WTC11 (cell line): ENCODE measurements at regions not wholly inside any gene's neighbourhood (a gene's known extent, or its start where the extent isn't known, plus 50 kb on each side); places are given as distances from the start of the nearest gene placed in this dataset.

Source experiments
- ATAC-seq: fragments of 200-7000 bp; cut with Tn5 transposase; 2 replicates; pipeline ENCODE4 v1.10.0; 2021; ENCODE audit warnings: mild to moderate bottlenecking, moderate library complexity
- CTCF ChIA-PET: fragments of 300-600 bp; sonication (Branson Sonifier 250); formaldehyde crosslinking; loops from one replicate; lab custom pipeline; 2021; ENCODE audit warnings: antibody characterized with exemption; lab: Charles Lee
- POLR2A ChIA-PET: fragments of 350-600 bp; sonication (Branson Sonifier 250); formaldehyde crosslinking; loops from one replicate; lab custom pipeline; 2021; ENCODE audit warnings: antibody characterized with exemption; lab: Charles Lee
- DNase-seq: peaks from one replicate; pipeline ENCODE4 v3.0.0; 2021; ENCODE audit warnings: low spot score
- H3K27ac Mint-ChIP-seq: 2 replicates; pipeline ENCODE4 v1.8.0; 2021; ENCODE audit warnings: mixed read lengths
- H3K27me3 Mint-ChIP-seq: 2 replicates; pipeline ENCODE4 v1.8.0; 2021; ENCODE audit warnings: low read depth, mild to moderate bottlenecking, moderate library complexity, mixed read lengths
- H3K36me3 Mint-ChIP-seq: 2 replicates; pipeline ENCODE4 v1.8.0; 2021; ENCODE audit warnings: mixed read lengths
- H3K4me1 Mint-ChIP-seq: 2 replicates; pipeline ENCODE4 v1.8.0; 2022; ENCODE audit warnings: mixed read lengths
- H3K4me3 Mint-ChIP-seq: 2 replicates; pipeline ENCODE4 v1.8.0; 2021; ENCODE audit warnings: mild to moderate bottlenecking, moderate library complexity, mixed read lengths
- H3K9me3 Mint-ChIP-seq: 2 replicates; pipeline ENCODE4 v1.8.0; 2021; ENCODE audit warnings: mixed read lengths
- GTF2I ChIP-seq: fragments of 250-450 bp; sonication (Bioruptor Pico); conservative IDR thresholded peaks from 2 replicates; pipeline ENCODE4 v1.4.0; 2021; ENCODE audit warnings: mild to moderate bottlenecking
- HMGA2 ChIP-seq: fragments of 250-450 bp; sonication (Bioruptor Pico); IDR thresholded peaks from 2 replicates; pipeline ENCODE4 v1.4.0; 2021; ENCODE audit warnings: mild to moderate bottlenecking, moderate library complexity
- KAT7 ChIP-seq: sonication (generic); formaldehyde crosslinking; IDR thresholded peaks from 2 replicates; pipeline ENCODE4 v1.8.1; 2023; ENCODE audit warnings: missing genetic modification reagents, mild to moderate bottlenecking, borderline replicate concordance
- NR2C2 ChIP-seq: sonication (generic); formaldehyde crosslinking; IDR thresholded peaks from 2 replicates; pipeline ENCODE4 v1.8.0; 2022; ENCODE audit warnings: mild to moderate bottlenecking, missing genetic modification reagents
- NR3C1 ChIP-seq: sonication (generic); formaldehyde crosslinking; conservative IDR thresholded peaks from 2 replicates; pipeline ENCODE4 v1.8.1; 2023; ENCODE audit warnings: low read depth, mild to moderate bottlenecking, missing genetic modification reagents
- RORB ChIP-seq: fragments of 250-450 bp; sonication (Bioruptor Pico); IDR thresholded peaks from 2 replicates; pipeline ENCODE4 v1.9.0; 2021; ENCODE audit warnings: mild to moderate bottlenecking
- SP1 ChIP-seq: sonication (generic); formaldehyde crosslinking; conservative IDR thresholded peaks from 2 replicates; pipeline ENCODE4 v1.8.1; 2022; ENCODE audit warnings: missing genetic modification reagents
- TCF7 ChIP-seq: sonication (generic); formaldehyde crosslinking; IDR thresholded peaks from 2 replicates; pipeline ENCODE4 v1.8.0; 2022; ENCODE audit warnings: mild to moderate bottlenecking, low read depth, missing genetic modification reagents, moderate library complexity
- ZNF121 ChIP-seq: sonication (generic); formaldehyde crosslinking; IDR thresholded peaks from 2 replicates; pipeline ENCODE4 v1.8.0; 2023; ENCODE audit warnings: missing genetic modification reagents
- ZNF219 ChIP-seq: sonication (generic); formaldehyde crosslinking; IDR thresholded peaks from 2 replicates; pipeline ENCODE4 v1.8.0; 2023; ENCODE audit warnings: missing genetic modification reagents, mild to moderate bottlenecking, borderline replicate concordance
- TF ChIP-seq, protein P1 (sequence below): sonication (generic); formaldehyde crosslinking; IDR thresholded peaks from 2 replicates; pipeline ENCODE4 v1.8.0; 2022; ENCODE audit warnings: mild to moderate bottlenecking, missing genetic modification reagents
- TF ChIP-seq, protein P2 (sequence below): fragments of 250-450 bp; sonication (Bioruptor Pico); IDR thresholded peaks from 2 replicates; pipeline ENCODE4 v1.8.0; 2021; ENCODE audit warnings: mild to moderate bottlenecking
- TF ChIP-seq, protein P3 (sequence below): sonication (generic); formaldehyde crosslinking; IDR thresholded peaks from 2 replicates; pipeline ENCODE4 v1.8.0; 2022; ENCODE audit warnings: mild to moderate bottlenecking, missing genetic modification reagents
- TF ChIP-seq, protein P4 (sequence below): sonication (generic); formaldehyde crosslinking; IDR thresholded peaks from 2 replicates; pipeline ENCODE4 v1.8.1; 2023; ENCODE audit warnings: mild to moderate bottlenecking, missing genetic modification reagents, borderline replicate concordance
- TF ChIP-seq, protein P5 (sequence below): sonication (generic); formaldehyde crosslinking; IDR thresholded peaks from 2 replicates; pipeline ENCODE4 v1.8.0; 2022; ENCODE audit warnings: mild to moderate bottlenecking, missing genetic modification reagents
- TF ChIP-seq, protein P6 (sequence below): sonication (generic); formaldehyde crosslinking; IDR thresholded peaks from 2 replicates; pipeline ENCODE4 v1.8.0; 2023; ENCODE audit warnings: missing genetic modification reagents
- TF ChIP-seq, protein P7 (sequence below): sonication (generic); formaldehyde crosslinking; IDR thresholded peaks from 2 replicates; pipeline ENCODE4 v1.8.1; 2023; ENCODE audit warnings: mild to moderate bottlenecking, missing genetic modification reagents, moderate library complexity
- TF ChIP-seq, protein P8 (sequence below): sonication (generic); formaldehyde crosslinking; IDR thresholded peaks from 2 replicates; pipeline ENCODE4 v1.8.0; 2022; ENCODE audit warnings: missing genetic modification reagents
- TF ChIP-seq, protein P9 (sequence below): fragments of 200-600 bp; IDR thresholded peaks from 2 replicates; pipeline ENCODE4 v1.8.0; 2022; ENCODE audit warnings: antibody characterized with exemption

DNA sequence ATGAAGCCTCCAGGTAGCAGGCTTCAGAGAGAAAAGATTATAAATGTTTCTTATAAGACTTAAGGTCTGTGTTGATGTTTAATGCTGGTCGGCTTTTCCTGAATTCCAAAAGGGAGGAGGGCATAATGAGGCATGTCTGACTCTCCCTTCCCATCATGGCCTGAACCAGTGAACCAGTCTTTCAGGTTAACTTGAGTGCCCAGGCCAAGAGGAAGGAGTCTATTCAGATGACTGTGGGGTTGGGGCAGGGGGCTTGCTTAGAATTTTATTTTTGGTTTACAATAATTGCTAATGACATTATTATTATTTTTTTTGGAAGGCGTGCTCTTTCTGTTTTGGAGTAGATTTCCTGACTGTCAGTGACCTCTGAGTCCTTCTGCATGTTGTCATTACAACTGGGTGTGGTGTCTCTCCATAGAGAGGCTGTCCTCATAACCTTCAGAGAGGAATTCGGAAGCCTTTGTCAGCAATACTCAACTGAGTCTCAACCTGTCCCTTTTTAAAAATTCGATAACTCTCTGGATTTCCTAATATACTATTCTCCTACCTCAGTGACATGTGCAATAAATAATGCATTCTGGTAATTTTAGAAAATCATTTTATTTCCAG, 275.1 kb upstream of the CXCR4 start:
- H3K4me1 Mint-ChIP-seq, result 0 out of 2 replicates have a peak, but pooled peaks cover 15% of the 10 kb centered on the region
- H3K4me3 Mint-ChIP-seq, result no peak overlapping the region
- CTCF ChIA-PET, result no interaction called here
- DNase-seq (no peak), ATAC-seq (no peak)
- H3K27ac Mint-ChIP-seq, result no peak overlapping the region
- H3K9me3 Mint-ChIP-seq, result no peaks in the 10 kb centered on the region
- TF ChIP-seq ZNF121 (CRISPR knock-in tag) (no peak), SP1 (CRISPR knock-in tag) (no peak), ZNF219 (CRISPR knock-in tag) (no peak), RORB (CRISPR knock-in tag) (no peak), TCF7 (no peak), NR3C1 (CRISPR knock-in tag) (no peak), NR2C2 (no peak)
- TF ChIP-seq, protein P1, sequence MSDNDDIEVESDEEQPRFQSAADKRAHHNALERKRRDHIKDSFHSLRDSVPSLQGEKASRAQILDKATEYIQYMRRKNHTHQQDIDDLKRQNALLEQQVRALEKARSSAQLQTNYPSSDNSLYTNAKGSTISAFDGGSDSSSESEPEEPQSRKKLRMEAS (CRISPR knock-in tag), result no peak
- TF ChIP-seq, protein P2, sequence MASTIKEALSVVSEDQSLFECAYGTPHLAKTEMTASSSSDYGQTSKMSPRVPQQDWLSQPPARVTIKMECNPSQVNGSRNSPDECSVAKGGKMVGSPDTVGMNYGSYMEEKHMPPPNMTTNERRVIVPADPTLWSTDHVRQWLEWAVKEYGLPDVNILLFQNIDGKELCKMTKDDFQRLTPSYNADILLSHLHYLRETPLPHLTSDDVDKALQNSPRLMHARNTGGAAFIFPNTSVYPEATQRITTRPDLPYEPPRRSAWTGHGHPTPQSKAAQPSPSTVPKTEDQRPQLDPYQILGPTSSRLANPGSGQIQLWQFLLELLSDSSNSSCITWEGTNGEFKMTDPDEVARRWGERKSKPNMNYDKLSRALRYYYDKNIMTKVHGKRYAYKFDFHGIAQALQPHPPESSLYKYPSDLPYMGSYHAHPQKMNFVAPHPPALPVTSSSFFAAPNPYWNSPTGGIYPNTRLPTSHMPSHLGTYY (CRISPR knock-in tag), result no peak
- TF ChIP-seq, protein P3, sequence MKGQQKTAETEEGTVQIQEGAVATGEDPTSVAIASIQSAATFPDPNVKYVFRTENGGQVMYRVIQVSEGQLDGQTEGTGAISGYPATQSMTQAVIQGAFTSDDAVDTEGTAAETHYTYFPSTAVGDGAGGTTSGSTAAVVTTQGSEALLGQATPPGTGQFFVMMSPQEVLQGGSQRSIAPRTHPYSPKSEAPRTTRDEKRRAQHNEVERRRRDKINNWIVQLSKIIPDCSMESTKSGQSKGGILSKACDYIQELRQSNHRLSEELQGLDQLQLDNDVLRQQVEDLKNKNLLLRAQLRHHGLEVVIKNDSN (CRISPR knock-in tag), result no peak
- TF ChIP-seq, protein P4, sequence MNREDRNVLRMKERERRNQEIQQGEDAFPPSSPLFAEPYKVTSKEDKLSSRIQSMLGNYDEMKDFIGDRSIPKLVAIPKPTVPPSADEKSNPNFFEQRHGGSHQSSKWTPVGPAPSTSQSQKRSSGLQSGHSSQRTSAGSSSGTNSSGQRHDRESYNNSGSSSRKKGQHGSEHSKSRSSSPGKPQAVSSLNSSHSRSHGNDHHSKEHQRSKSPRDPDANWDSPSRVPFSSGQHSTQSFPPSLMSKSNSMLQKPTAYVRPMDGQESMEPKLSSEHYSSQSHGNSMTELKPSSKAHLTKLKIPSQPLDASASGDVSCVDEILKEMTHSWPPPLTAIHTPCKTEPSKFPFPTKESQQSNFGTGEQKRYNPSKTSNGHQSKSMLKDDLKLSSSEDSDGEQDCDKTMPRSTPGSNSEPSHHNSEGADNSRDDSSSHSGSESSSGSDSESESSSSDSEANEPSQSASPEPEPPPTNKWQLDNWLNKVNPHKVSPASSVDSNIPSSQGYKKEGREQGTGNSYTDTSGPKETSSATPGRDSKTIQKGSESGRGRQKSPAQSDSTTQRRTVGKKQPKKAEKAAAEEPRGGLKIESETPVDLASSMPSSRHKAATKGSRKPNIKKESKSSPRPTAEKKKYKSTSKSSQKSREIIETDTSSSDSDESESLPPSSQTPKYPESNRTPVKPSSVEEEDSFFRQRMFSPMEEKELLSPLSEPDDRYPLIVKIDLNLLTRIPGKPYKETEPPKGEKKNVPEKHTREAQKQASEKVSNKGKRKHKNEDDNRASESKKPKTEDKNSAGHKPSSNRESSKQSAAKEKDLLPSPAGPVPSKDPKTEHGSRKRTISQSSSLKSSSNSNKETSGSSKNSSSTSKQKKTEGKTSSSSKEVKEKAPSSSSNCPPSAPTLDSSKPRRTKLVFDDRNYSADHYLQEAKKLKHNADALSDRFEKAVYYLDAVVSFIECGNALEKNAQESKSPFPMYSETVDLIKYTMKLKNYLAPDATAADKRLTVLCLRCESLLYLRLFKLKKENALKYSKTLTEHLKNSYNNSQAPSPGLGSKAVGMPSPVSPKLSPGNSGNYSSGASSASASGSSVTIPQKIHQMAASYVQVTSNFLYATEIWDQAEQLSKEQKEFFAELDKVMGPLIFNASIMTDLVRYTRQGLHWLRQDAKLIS (CRISPR knock-in tag), result no peak
- H3K27me3 Mint-ChIP-seq, result no peaks in the 10 kb centered on the region
- H3K36me3 Mint-ChIP-seq, result no peaks in the 10 kb centered on the region
- POLR2A ChIA-PET, result no interaction called here

DNA sequence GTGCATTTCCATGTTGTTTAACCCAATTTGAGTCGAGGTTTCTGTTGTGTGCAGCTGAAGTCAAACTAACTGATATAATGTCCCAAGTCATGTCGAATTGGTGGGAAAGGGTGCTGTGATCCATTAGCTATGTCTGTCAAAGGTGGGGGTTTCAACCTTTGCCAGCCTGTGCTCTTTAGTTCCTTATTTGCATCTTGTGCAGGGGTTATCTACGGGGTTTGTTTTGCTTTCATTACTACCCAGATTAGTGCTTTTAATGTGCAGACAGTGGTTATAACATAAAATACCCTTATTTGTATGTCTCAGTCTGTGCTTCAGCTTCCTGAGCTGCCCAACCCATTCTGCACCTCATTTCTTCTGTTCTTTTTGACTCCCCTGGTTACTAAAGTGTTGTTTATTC, 271.9 kb upstream of the CXCR4 start:
- ATAC-seq (no peak), DNase-seq (no peak)
- Mint-ChIP-seq H3K9me3 (no peaks in the 10 kb centered on the region), H3K4me3 (no peak overlapping the region), H3K27me3 (no peaks in the 10 kb centered on the region), H3K4me1 (peaks cover 22% of the 10 kb centered on the region; the same call in 1 of the 2 replicates), H3K36me3 (no peaks in the 10 kb centered on the region), H3K27ac (no peak overlapping the region)
- POLR2A ChIA-PET, result no interaction called here
- CTCF ChIA-PET, result interaction anchor here (1.4 kb wide), 1 partner anchor 476 kb away, joined by 5 read pairs; no protein-coding TSS in a partner anchor
- TF ChIP-seq ZNF121 (CRISPR knock-in tag) (no peak), HMGA2 (CRISPR knock-in tag) (no peak), TCF7 (no peak), KAT7 (CRISPR knock-in tag) (no peak), NR2C2 (no peak), GTF2I (CRISPR knock-in tag) (no peak)
- TF ChIP-seq, protein P5, sequence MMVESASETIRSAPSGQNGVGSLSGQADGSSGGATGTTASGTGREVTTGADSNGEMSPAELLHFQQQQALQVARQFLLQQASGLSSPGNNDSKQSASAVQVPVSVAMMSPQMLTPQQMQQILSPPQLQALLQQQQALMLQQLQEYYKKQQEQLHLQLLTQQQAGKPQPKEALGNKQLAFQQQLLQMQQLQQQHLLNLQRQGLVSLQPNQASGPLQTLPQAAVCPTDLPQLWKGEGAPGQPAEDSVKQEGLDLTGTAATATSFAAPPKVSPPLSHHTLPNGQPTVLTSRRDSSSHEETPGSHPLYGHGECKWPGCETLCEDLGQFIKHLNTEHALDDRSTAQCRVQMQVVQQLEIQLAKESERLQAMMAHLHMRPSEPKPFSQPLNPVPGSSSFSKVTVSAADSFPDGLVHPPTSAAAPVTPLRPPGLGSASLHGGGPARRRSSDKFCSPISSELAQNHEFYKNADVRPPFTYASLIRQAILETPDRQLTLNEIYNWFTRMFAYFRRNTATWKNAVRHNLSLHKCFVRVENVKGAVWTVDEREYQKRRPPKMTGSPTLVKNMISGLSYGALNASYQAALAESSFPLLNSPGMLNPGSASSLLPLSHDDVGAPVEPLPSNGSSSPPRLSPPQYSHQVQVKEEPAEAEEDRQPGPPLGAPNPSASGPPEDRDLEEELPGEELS, result no peak
- TF ChIP-seq, protein P6, sequence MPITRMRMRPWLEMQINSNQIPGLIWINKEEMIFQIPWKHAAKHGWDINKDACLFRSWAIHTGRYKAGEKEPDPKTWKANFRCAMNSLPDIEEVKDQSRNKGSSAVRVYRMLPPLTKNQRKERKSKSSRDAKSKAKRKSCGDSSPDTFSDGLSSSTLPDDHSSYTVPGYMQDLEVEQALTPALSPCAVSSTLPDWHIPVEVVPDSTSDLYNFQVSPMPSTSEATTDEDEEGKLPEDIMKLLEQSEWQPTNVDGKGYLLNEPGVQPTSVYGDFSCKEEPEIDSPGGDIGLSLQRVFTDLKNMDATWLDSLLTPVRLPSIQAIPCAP, result no peak
- TF ChIP-seq, protein P7, sequence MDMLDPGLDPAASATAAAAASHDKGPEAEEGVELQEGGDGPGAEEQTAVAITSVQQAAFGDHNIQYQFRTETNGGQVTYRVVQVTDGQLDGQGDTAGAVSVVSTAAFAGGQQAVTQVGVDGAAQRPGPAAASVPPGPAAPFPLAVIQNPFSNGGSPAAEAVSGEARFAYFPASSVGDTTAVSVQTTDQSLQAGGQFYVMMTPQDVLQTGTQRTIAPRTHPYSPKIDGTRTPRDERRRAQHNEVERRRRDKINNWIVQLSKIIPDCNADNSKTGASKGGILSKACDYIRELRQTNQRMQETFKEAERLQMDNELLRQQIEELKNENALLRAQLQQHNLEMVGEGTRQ (CRISPR knock-in tag), result no peak
- TF ChIP-seq, protein P8, sequence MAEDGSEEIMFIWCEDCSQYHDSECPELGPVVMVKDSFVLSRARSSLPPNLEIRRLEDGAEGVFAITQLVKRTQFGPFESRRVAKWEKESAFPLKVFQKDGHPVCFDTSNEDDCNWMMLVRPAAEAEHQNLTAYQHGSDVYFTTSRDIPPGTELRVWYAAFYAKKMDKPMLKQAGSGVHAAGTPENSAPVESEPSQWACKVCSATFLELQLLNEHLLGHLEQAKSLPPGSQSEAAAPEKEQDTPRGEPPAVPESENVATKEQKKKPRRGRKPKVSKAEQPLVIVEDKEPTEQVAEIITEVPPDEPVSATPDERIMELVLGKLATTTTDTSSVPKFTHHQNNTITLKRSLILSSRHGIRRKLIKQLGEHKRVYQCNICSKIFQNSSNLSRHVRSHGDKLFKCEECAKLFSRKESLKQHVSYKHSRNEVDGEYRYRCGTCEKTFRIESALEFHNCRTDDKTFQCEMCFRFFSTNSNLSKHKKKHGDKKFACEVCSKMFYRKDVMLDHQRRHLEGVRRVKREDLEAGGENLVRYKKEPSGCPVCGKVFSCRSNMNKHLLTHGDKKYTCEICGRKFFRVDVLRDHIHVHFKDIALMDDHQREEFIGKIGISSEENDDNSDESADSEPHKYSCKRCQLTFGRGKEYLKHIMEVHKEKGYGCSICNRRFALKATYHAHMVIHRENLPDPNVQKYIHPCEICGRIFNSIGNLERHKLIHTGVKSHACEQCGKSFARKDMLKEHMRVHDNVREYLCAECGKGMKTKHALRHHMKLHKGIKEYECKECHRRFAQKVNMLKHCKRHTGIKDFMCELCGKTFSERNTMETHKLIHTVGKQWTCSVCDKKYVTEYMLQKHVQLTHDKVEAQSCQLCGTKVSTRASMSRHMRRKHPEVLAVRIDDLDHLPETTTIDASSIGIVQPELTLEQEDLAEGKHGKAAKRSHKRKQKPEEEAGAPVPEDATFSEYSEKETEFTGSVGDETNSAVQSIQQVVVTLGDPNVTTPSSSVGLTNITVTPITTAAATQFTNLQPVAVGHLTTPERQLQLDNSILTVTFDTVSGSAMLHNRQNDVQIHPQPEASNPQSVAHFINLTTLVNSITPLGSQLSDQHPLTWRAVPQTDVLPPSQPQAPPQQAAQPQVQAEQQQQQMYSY, result no peak
- TF ChIP-seq, protein P9, sequence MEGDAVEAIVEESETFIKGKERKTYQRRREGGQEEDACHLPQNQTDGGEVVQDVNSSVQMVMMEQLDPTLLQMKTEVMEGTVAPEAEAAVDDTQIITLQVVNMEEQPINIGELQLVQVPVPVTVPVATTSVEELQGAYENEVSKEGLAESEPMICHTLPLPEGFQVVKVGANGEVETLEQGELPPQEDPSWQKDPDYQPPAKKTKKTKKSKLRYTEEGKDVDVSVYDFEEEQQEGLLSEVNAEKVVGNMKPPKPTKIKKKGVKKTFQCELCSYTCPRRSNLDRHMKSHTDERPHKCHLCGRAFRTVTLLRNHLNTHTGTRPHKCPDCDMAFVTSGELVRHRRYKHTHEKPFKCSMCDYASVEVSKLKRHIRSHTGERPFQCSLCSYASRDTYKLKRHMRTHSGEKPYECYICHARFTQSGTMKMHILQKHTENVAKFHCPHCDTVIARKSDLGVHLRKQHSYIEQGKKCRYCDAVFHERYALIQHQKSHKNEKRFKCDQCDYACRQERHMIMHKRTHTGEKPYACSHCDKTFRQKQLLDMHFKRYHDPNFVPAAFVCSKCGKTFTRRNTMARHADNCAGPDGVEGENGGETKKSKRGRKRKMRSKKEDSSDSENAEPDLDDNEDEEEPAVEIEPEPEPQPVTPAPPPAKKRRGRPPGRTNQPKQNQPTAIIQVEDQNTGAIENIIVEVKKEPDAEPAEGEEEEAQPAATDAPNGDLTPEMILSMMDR, result no peak
